Kidney (tissue), 13 donors: ENCODE measurements at regions not wholly inside any gene's neighbourhood (a gene's known extent, or its start where the extent isn't known, plus 50 kb on each side); places are given as distances from the start of the nearest gene placed in this dataset.

Experiments used
- DNase-seq, 5 donors: peaks; one replicate each; pipeline ENCODE4 v3.0.0-alpha.2; 2013 to 2020
- FAIRE-seq: peaks from 2 replicates; lab custom pipeline; 2012; peaks lifted over from hg19 to GRCh38; lab: Jason Lieb, UNC
- H3K27ac ChIP-seq, 2 donors: one replicate each; pipeline ENCODE4 v1.7.0; 2013; ENCODE audit warnings: low read depth in 2 of 2, low read length in 2 of 2, inconsistent platforms in 1 of 2
- H3K27me3 ChIP-seq: one replicate; pipeline ENCODE4 v1.7.1; 2013; ENCODE audit warnings: low read length, inconsistent platforms; ENCODE audit not compliant: control insufficient read depth, insufficient read depth
- H3K36me3 ChIP-seq, 3 donors: one replicate each; pipeline versions ENCODE4 v1.7.0 to v1.7.1; 2013; ENCODE audit warnings: low read length in 3 of 3, control low read depth in 1 of 3, inconsistent platforms in 1 of 3; ENCODE audit not compliant: insufficient read depth in 3 of 3, control insufficient read depth in 2 of 3
- H3K4me1 ChIP-seq, 3 donors: one replicate each; pipeline versions ENCODE4 v1.7.0 to v1.7.1; 2013; ENCODE audit warnings: low read length in 3 of 3, inconsistent platforms in 1 of 3, low read depth in 1 of 3; ENCODE audit not compliant: control insufficient read depth in 2 of 3, insufficient read depth in 2 of 3
- H3K4me3 ChIP-seq, 3 donors: one replicate each; pipeline versions ENCODE4 v1.7.0 to v1.8.1; 2013; ENCODE audit warnings: low read length in 3 of 3, control low read depth in 1 of 3, inconsistent platforms in 1 of 3
- H3K9ac ChIP-seq, 3 donors: one replicate each; pipeline versions ENCODE4 v1.7.0 to v1.7.1; 2013; ENCODE audit warnings: low read length in 3 of 3, control low read depth in 1 of 3, inconsistent platforms in 1 of 3
- H3K9me3 ChIP-seq, 3 donors: one replicate each; pipeline versions ENCODE4 v1.7.0 to v1.7.1; 2013; ENCODE audit warnings: low read length in 3 of 3, control low read depth in 1 of 3, inconsistent platforms in 1 of 3; ENCODE audit not compliant: control insufficient read depth in 2 of 3, insufficient read depth in 1 of 3
- intact Hi-C: fragments of 100-400 bp; cut with DNase I; formaldehyde crosslinking; loops from one replicate; pipeline ENCODE4 v1.11.1; 2022
- TF ChIP-seq, protein P1 (sequence below): IDR thresholded peaks from 3 replicates; pipeline ENCODE4 v1.5.1; 2012; ENCODE audit warnings: mild to moderate bottlenecking, moderate library complexity, borderline replicate concordance; ENCODE audit not compliant: insufficient read depth; ENCODE audit errors: extremely low read depth
- donor health status: control.
- donor health status: control.
- donor health status: control.
- donor health status: control.
- donor health status: control.
- donor health status: DM: yes; HTN: yes; CAD: no.
- donor health status: Normal renal cell carcinoma (clear cell type).

DNA sequence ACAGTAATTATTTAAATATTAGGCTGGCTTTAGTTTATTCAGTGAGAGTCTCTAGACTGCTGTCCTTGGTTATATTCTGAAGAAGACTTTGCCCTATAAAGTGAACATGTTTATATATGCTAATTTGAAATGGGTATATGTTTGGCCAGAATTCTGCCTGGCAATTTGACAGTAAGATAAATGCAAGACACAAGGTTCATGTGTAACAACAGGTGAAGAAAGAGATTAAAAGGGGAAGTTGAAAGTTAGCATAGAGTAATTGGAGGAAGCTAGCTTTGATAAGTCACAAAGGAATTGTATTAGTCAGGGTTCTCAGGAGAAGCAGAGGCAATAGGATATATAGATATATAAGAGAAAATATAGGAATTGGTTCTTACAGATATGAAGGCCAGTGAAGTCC is 191.4 kb downstream of the CENPW start:
- H3K4me3 ChIP-seq, result no peak overlapping the region
- H3K9me3 ChIP-seq, result no peaks in the 10 kb centered on the region
- DNase-seq (no peak), FAIRE-seq (no peak)
- TF ChIP-seq, protein P1, sequence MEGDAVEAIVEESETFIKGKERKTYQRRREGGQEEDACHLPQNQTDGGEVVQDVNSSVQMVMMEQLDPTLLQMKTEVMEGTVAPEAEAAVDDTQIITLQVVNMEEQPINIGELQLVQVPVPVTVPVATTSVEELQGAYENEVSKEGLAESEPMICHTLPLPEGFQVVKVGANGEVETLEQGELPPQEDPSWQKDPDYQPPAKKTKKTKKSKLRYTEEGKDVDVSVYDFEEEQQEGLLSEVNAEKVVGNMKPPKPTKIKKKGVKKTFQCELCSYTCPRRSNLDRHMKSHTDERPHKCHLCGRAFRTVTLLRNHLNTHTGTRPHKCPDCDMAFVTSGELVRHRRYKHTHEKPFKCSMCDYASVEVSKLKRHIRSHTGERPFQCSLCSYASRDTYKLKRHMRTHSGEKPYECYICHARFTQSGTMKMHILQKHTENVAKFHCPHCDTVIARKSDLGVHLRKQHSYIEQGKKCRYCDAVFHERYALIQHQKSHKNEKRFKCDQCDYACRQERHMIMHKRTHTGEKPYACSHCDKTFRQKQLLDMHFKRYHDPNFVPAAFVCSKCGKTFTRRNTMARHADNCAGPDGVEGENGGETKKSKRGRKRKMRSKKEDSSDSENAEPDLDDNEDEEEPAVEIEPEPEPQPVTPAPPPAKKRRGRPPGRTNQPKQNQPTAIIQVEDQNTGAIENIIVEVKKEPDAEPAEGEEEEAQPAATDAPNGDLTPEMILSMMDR, result no peak
- H3K9ac ChIP-seq, result no peak overlapping the region
- intact Hi-C loops, result no loop called here
- H3K4me1 ChIP-seq, result no peaks in the 10 kb centered on the region
- H3K27me3 ChIP-seq, result no peaks in the 10 kb centered on the region
- H3K36me3 ChIP-seq, result no peaks in the 10 kb centered on the region
- no peak overlapping the region for H3K27ac ChIP-seq

DNA sequence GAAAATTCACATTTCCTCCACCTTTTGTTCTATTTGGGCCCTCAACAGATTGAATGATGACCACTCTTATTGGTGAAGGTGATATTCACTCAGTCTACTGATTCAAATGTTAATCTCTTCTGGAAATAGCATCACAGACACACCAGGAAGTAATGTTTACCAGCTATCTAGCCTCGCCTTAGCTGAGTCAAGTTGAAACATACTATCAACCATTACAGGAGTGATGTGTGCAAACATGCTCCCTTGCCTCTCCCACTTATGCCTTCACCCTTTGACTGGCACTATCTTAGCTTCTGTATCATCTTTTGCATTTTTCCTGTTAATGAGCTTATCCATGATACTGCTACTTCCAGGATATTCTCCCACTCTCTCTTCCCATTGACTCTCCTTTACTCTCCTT is 191.9 kb downstream of the CENPW start:
- H3K36me3 ChIP-seq, result no peaks in the 10 kb centered on the region
- no peak overlapping the region for H3K27ac ChIP-seq
- intact Hi-C loops, result no loop called here
- no peaks in the 10 kb centered on the region for H3K9me3 ChIP-seq
- no peaks in the 10 kb centered on the region for H3K27me3 ChIP-seq
- no peaks in the 10 kb centered on the region for H3K4me1 ChIP-seq
- no peak overlapping the region for H3K4me3 ChIP-seq
- DNase-seq, result no peak
- FAIRE-seq, result no peak
- H3K9ac ChIP-seq, result no peak overlapping the region
- TF ChIP-seq, protein P1, result no peak

DNA sequence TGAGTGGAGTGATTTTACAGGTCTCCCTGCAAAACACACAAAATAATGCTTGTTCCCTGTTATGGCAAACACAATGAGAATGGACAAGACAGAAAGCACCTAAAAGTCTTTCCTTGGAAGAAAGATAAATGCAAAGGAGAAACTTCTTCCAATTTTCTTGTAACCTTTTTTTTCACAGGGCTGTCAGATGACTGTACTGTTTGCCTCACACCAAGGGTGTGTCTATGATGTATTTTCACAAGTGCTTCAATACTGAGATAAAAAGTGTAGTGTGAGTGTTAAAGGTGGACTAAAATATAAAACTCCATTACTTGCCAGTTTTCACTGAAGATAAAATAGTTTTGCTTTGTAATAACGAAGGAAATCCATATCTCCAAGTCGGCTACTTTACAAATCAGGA is 194.5 kb downstream of the CENPW start:
- no peak for DNase-seq
- no peaks in the 10 kb centered on the region for H3K36me3 ChIP-seq
- FAIRE-seq, result no peak
- TF ChIP-seq, protein P1, result no peak
- no peaks in the 10 kb centered on the region for H3K27me3 ChIP-seq
- no peak overlapping the region for H3K4me3 ChIP-seq
- no peak overlapping the region for H3K27ac ChIP-seq
- intact Hi-C loops, result no loop called here
- H3K9me3 ChIP-seq, result no peaks in the 10 kb centered on the region
- H3K4me1 ChIP-seq, result no peaks in the 10 kb centered on the region
- H3K9ac ChIP-seq, result no peak overlapping the region

DNA sequence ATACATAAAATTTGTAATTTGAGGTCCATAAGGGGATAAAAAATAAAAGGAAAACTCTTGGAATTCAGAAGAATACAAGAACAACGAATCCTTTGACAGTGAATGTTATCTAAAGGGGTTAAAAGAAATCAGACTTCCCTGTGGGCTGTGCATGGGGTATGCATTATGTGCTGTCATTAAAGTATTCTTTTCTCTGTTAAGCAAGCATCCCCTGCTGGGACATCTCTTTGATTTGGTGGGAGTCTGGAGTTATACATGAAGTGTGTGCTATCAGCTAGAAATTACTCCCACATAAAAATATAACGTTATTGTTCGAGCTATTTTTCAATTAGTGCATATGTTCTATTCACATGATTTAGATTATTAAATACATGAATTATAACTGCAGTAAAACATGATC is 195.2 kb downstream of the CENPW start:
- no peak overlapping the region for H3K9ac ChIP-seq
- no peaks in the 10 kb centered on the region for H3K4me1 ChIP-seq
- H3K27ac ChIP-seq, result no peak overlapping the region
- no peak overlapping the region for H3K4me3 ChIP-seq
- TF ChIP-seq, protein P1, result no peak
- no peaks in the 10 kb centered on the region for H3K27me3 ChIP-seq
- intact Hi-C loops, result no loop called here
- FAIRE-seq, result no peak
- H3K36me3 ChIP-seq, result no peaks in the 10 kb centered on the region
- DNase-seq, result no peak
- no peaks in the 10 kb centered on the region for H3K9me3 ChIP-seq
